ENCODE measurements at regions not wholly inside any gene's neighbourhood (a gene's known extent, or its start where the extent isn't known, plus 50 kb on each side); places are given as distances from the start of the nearest gene placed in this dataset.

GRCh38 chr1:231108516-231109302 lies 53.1 kb upstream of the TRIM67 start:
- no peak for DNase-seq
- H3K4me1 ChIP-seq, result peaks cover 11% of the 10 kb centered on the region
- H3K9me3 ChIP-seq (replicated peaks), result peaks cover 3% of the 10 kb centered on the region; the same call in 1 of the 2 replicates
- H3K36me3 ChIP-seq, result no peaks in the 10 kb centered on the region
- H3K27ac ChIP-seq, result no peak overlapping the region
- H3K27me3 ChIP-seq, result no peaks in the 10 kb centered on the region
- no peak overlapping the region for H3K4me3 ChIP-seq

GRCh38 chr1:231107600-231108326 lies 54.1 kb upstream of the TRIM67 start:
- Histone ChIP-seq H3K27me3 (no peaks in the 10 kb centered on the region), H3K4me1 (peaks cover 11% of the 10 kb centered on the region)
- DNase-seq, result no peak

GRCh38 chr1:231107151-231107550 lies 54.7 kb upstream of the TRIM67 start:
- Histone ChIP-seq H3K9me3 (replicated peaks) (peaks cover 3% of the 10 kb centered on the region; the same call in 1 of the 2 replicates), H3K4me1 (peaks cover 11% of the 10 kb centered on the region), H3K27me3 (no peaks in the 10 kb centered on the region), H3K27ac (no peak overlapping the region), H3K36me3 (no peaks in the 10 kb centered on the region), H3K4me3 (no peak overlapping the region)
- no peak for DNase-seq

More at GRCh38 chr1:231107600-231108326, 54.1 kb upstream of the TRIM67 start:
- H3K27ac ChIP-seq, result no peak overlapping the region
- peaks cover 3% of the 10 kb centered on the region; the same call in 1 of the 2 replicates for H3K9me3 ChIP-seq (replicated peaks)
- H3K4me3 ChIP-seq, result no peak overlapping the region
- no peaks in the 10 kb centered on the region for H3K36me3 ChIP-seq

GRCh38 chr1:231106347-231106746 lies 55.5 kb upstream of the TRIM67 start:
- DNase-seq, result peak in 1 of 2 experiments; percentile 54
- Histone ChIP-seq H3K4me1 (peaks cover 11% of the 10 kb centered on the region), H3K27me3 (no peaks in the 10 kb centered on the region), H3K27ac (no peak overlapping the region; the same call in 1 of the 2 replicates), H3K9me3 (replicated peaks) (no peaks in the 10 kb centered on the region), H3K36me3 (no peaks in the 10 kb centered on the region), H3K4me3 (no peak overlapping the region)

GRCh38 chr1:231104917-231105316 lies 56.9 kb upstream of the TRIM67 start:
- no peak overlapping the region for H3K27ac ChIP-seq
- no peak for DNase-seq
- H3K27me3 ChIP-seq, result no peaks in the 10 kb centered on the region
- no peaks in the 10 kb centered on the region for H3K36me3 ChIP-seq
- H3K9me3 ChIP-seq (replicated peaks), result no peaks in the 10 kb centered on the region
- H3K4me1 ChIP-seq, result peaks cover 11% of the 10 kb centered on the region
- no peak overlapping the region for H3K4me3 ChIP-seq

GRCh38 chr1:231103961-231104360 lies 57.9 kb upstream of the TRIM67 start:
- H3K36me3 ChIP-seq, result no peaks in the 10 kb centered on the region
- H3K4me3 ChIP-seq, result no peak overlapping the region
- no peaks in the 10 kb centered on the region for H3K27me3 ChIP-seq
- no peak for DNase-seq
- no peaks in the 10 kb centered on the region for H3K9me3 ChIP-seq (replicated peaks)
- peaks cover 11% of the 10 kb centered on the region for H3K4me1 ChIP-seq
- H3K27ac ChIP-seq, result no peak overlapping the region

GRCh38 chr1:231099996-231100767 lies 60.1 kb upstream of the FAM89A start:
- Histone ChIP-seq H3K36me3 (no peaks in the 10 kb centered on the region), H3K27me3 (no peaks in the 10 kb centered on the region)
- DNase-seq, result no peak

GRCh38 chr1:231099311-231099710 lies 59.3 kb upstream of the FAM89A start:
- Histone ChIP-seq H3K9me3 (replicated peaks) (no peaks in the 10 kb centered on the region), H3K27ac (no peak overlapping the region), H3K4me3 (no peak overlapping the region), H3K27me3 (no peaks in the 10 kb centered on the region), H3K4me1 (peaks cover 15% of the 10 kb centered on the region), H3K36me3 (no peaks in the 10 kb centered on the region)
- no peak for DNase-seq

More at GRCh38 chr1:231099996-231100767, 60.1 kb upstream of the FAM89A start:
- H3K9me3 ChIP-seq (replicated peaks), result no peaks in the 10 kb centered on the region
- no peak overlapping the region for H3K27ac ChIP-seq
- peaks cover 8% of the 10 kb centered on the region for H3K4me1 ChIP-seq
- H3K4me3 ChIP-seq, result no peak overlapping the region

GRCh38 chr1:231095595-231095994 lies 55.5 kb upstream of the FAM89A start:
- no peaks in the 10 kb centered on the region for H3K27me3 ChIP-seq
- H3K9me3 ChIP-seq (replicated peaks), result no peaks in the 10 kb centered on the region; the same call in 1 of the 2 replicates
- no peaks in the 10 kb centered on the region for H3K36me3 ChIP-seq
- peak overlapping the region; percentile 98 for H3K27ac ChIP-seq
- H3K4me3 ChIP-seq, result no peak overlapping the region
- peaks cover 34% of the 10 kb centered on the region for H3K4me1 ChIP-seq
- no peak for DNase-seq

- no peaks in the 10 kb centered on the region; the same call in 1 of the 2 replicates for H3K9me3 ChIP-seq (replicated peaks)
These were observed 54.4 kb upstream of the FAM89A start for GRCh38 chr1:231094421-231094820.

GRCh38 chr1:231093156-231093922 lies 53.3 kb upstream of the FAM89A start:
- H3K4me3 ChIP-seq, result peak overlapping the region; percentile 48
- peaks cover 34% of the 10 kb centered on the region for H3K4me1 ChIP-seq
- no peaks in the 10 kb centered on the region; the same call in 1 of the 2 replicates for H3K9me3 ChIP-seq (replicated peaks)
- peak overlapping the region; percentile 98 for H3K27ac ChIP-seq
- DNase-seq, result peak; percentile 63 to 76
- no peaks in the 10 kb centered on the region for H3K36me3 ChIP-seq
- no peaks in the 10 kb centered on the region for H3K27me3 ChIP-seq

More at GRCh38 chr1:231094421-231094820, 54.4 kb upstream of the FAM89A start:
- Histone ChIP-seq H3K4me1 (peaks cover 34% of the 10 kb centered on the region), H3K27me3 (no peaks in the 10 kb centered on the region), H3K4me3 (peak overlapping the region; percentile 48), H3K27ac (peak overlapping the region; percentile 98), H3K36me3 (no peaks in the 10 kb centered on the region)
- DNase-seq, result peak; percentile 72 to 93

- peak overlapping the region; percentile 98 for H3K27ac ChIP-seq
- peaks cover 34% of the 10 kb centered on the region for H3K4me1 ChIP-seq
- no peak overlapping the region for H3K4me3 ChIP-seq
- H3K27me3 ChIP-seq, result no peaks in the 10 kb centered on the region
- H3K36me3 ChIP-seq, result no peaks in the 10 kb centered on the region
- no peaks in the 10 kb centered on the region; the same call in 1 of the 2 replicates for H3K9me3 ChIP-seq (replicated peaks)
- no peak for DNase-seq
These were observed 52.3 kb upstream of the FAM89A start for GRCh38 chr1:231092380-231092779.

GRCh38 chr1:231091831-231092301 lies 51.8 kb upstream of the FAM89A start:
- no peaks in the 10 kb centered on the region for H3K27me3 ChIP-seq
- no peak overlapping the region for H3K4me3 ChIP-seq
- peak in 1 of 2 experiments; percentile 55 for DNase-seq
- no peak overlapping the region for H3K27ac ChIP-seq
- no peaks in the 10 kb centered on the region; the same call in 1 of the 2 replicates for H3K9me3 ChIP-seq (replicated peaks)
- peaks cover 34% of the 10 kb centered on the region for H3K4me1 ChIP-seq
- no peaks in the 10 kb centered on the region for H3K36me3 ChIP-seq

- Histone ChIP-seq H3K36me3 (no peaks in the 10 kb centered on the region), H3K4me1 (peaks cover 34% of the 10 kb centered on the region), H3K9me3 (replicated peaks) (no peaks in the 10 kb centered on the region; the same call in 1 of the 2 replicates), H3K27me3 (no peaks in the 10 kb centered on the region), H3K4me3 (no peak overlapping the region), H3K27ac (no peak overlapping the region)
- no peak for DNase-seq
These were observed 51.4 kb upstream of the FAM89A start for GRCh38 chr1:231091415-231091814.
